HG02642 (cell line): ENCODE measurements at regions not wholly inside any gene's neighbourhood (a gene's known extent, or its start where the extent isn't known, plus 50 kb on each side); places are given as distances from the start of the nearest gene placed in this dataset.

ENCODE experiments used
- ATAC-seq: cut with Tn5 transposase; IDR thresholded peaks from one replicate; pipeline ENCODE4 v1.9.1; 2021; ENCODE audit warnings: mild to moderate bottlenecking; ENCODE audit not compliant: unreplicated experiment, poor library complexity

DNA sequence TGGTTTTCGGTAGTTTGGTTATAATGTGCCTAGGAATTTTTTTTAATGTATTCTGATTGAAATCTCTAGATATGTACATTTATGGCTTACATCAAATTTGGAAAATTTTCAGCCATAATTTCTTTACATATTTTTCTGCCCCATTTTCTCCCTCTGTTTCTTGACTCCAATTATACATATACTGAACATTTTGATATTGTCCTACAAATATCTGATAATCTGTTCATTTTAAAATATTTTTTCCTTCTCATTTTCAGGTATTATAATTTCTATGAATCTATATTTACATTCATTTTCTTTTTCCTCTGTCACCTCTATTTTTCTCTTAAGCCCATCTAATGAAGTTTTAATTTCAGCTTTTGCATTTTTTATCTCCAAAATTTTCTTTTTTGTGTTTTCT, 82.7 kb upstream of the TMLHE start:
- ATAC-seq: no peak

- ATAC-seq: no peak
Measured at GRCh38 chrX:155694649-155695048, 81.9 kb upstream of the TMLHE start.

DNA sequence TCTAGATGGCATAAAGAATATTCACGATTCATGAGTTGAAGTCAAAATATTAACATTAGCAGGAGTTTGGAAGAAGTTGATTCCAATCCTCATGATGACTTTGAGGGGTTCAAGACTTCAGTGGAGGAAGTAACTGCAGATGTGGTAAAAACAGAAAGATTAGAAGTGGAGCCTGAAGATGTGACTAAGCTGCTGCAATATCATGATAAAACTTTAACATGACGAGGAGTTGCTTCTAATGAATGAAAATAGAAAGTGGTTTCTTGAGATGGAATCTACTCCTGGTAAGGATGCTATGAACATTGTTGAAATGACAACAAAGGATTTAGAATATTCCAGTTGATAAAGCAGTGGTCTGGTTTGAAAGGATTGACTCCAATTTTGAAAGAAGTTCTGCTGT, 70.1 kb upstream of the TMLHE start:
- no peak for ATAC-seq

DNA sequence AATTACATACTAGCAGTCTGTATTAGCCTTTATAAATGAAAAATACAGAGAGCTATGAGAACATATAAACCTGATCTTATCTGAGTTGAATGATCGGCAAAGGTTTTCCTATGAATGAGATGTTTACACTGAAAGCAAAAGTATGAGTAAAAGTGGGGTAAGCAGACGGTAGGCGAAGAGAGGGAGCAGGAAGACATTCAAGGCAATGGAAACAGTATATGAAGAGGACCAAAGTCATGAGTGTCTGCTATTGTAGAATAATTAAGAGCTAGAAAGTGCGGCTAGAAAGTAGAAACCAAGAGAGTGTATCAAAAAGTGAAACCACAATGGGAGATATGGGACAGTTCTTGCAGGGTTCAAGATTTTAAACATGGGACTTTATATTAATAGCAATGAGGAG, 67.0 kb upstream of the TMLHE start:
- no peak for ATAC-seq

GRCh38 chrX:155673338-155673737, 60.6 kb upstream of the TMLHE start:
- no peak for ATAC-seq

DNA sequence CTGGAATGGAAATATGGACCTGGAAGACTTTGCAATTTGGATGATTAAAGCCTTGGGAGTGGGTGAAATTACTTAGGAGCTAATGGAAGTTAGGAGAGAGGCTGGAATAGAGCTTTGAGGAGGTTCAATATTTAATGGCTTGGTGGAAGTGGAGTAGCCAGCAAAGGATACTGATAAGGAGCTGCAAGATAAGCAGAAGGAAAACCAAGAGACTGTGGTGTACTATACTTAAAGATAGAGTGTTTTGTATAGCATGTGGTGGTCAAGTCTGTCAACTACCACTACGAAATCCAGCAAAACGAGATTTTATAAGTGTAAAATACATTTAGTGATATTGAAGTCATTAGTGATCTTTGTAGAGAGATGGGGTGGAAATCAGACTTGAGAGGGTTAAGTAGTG, 54.0 kb upstream of the TMLHE start:
- ATAC-seq: no peak
